ENCODE measurements at regions not wholly inside any gene's neighbourhood (a gene's known extent, or its start where the extent isn't known, plus 50 kb on each side); places are given as distances from the start of the nearest gene placed in this dataset.

- intact Hi-C loops (cut with micrococcal nuclease) = no loop called here
Measured at GRCh38 chr13:19324325-19324724, 142.7 kb upstream of the TUBA3C start.

More at GRCh38 chr13:19324325-19324724, 142.7 kb upstream of the TUBA3C start:
- Histone ChIP-seq H2BK15ac (ENCODE audit: low read depth, low read length) (no peak overlapping the region), H2AK5ac (ENCODE audit: low read depth, low read length) (no peak overlapping the region), H3K27ac (ENCODE audit: insufficient read depth, low read length) (no peak overlapping the region), H3K4ac (ENCODE audit: low read depth, low read length) (no peak overlapping the region), H3K36me3 (ENCODE audit: control insufficient read depth, insufficient read depth, low read length) (no peaks in the 10 kb centered on the region), H3K9ac (ENCODE audit: low read depth, low read length) (no peak overlapping the region), H4K5ac (ENCODE audit: low read depth, low read length) (no peak overlapping the region), H3K4me3 (ENCODE audit: insufficient read depth, low read depth, low read length) (no peak overlapping the region), H2BK120ac (ENCODE audit: low read depth, low read length) (no peak overlapping the region), H3K18ac (ENCODE audit: low read depth, low read length) (no peak overlapping the region), H3K56ac (ENCODE audit: extremely low read depth, insufficient read depth, low read length) (no peak overlapping the region), H3K27me3 (ENCODE audit: control insufficient read depth, insufficient read depth, low read length) (no peaks in the 10 kb centered on the region), H3K4me2 (ENCODE audit: low read depth, low read length) (no peak overlapping the region), H4K20me1 (ENCODE audit: insufficient read depth, low read length) (no peaks in the 10 kb centered on the region), H3K14ac (replicated peaks; ENCODE audit: low read depth, low read length) (no peak overlapping the region), H2AFZ (replicated peaks; ENCODE audit: low read length, poor library complexity) (no peak overlapping the region), H3K4me1 (ENCODE audit: control insufficient read depth, insufficient read depth, low read length) (no peaks in the 10 kb centered on the region), H2BK5ac (ENCODE audit: low read depth, low read length, poor library complexity, severe bottlenecking) (no peak overlapping the region), H4K91ac (ENCODE audit: insufficient read depth, low read depth, low read length) (no peak overlapping the region), H4K8ac (ENCODE audit: low read depth in 2 of 2, low read length in 2 of 2) (no peak overlapping the region), H2AK9ac (replicated peaks; ENCODE audit: low read depth, low read length, poor library complexity) (no peak overlapping the region), H3K9me3 (ENCODE audit: control insufficient read depth, insufficient read depth, low read length) (peaks cover 8% of the 10 kb centered on the region; the same call in 1 of the 2 replicates), H3K79me1 (ENCODE audit: low read depth in 1 of 2, low read length in 2 of 2) (no peaks in the 10 kb centered on the region), H2BK20ac (ENCODE audit: low read depth, low read length) (no peak overlapping the region), H3K9me1 (ENCODE audit: insufficient read depth, low read length) (no peaks in the 10 kb centered on the region), H3K23ac (ENCODE audit: low read depth, low read length) (no peak overlapping the region)
- DNase-seq = no peak
- TF ChIP-seq RCOR1 (IDR thresholded peaks at IDR 0.05; ENCODE audit: insufficient replicate concordance, low read length) (no peak), SMC3 (IDR thresholded peaks at IDR 0.05; ENCODE audit: low read depth, low read length) (no peak), NFE2L2 (IDR thresholded peaks at IDR 0.05; ENCODE audit: low read depth, low read length) (no peak), MAFK (IDR thresholded peaks at IDR 0.05; ENCODE audit: low read depth, low read length) (0 out of 2 replicates have a peak, but pooled peaks have one; percentile 15), RAD21 (IDR thresholded peaks at IDR 0.05; ENCODE audit: low read length) (no peak), CHD1 (IDR thresholded peaks at IDR 0.05; ENCODE audit: low read depth, low read length) (no peak)
- no TSS peak for BruUV-seq (replicated peaks)
- in situ Hi-C loops (cut with MboI; ENCODE audit: low sequenced_read_pairs) (no loop called here), dilution Hi-C loops (cut with HindIII; ENCODE audit: low sequenced_read_pairs, unreplicated experiment) (no loop called here)
- CTCF ChIA-PET = no interaction called here
- POLR2A ChIA-PET (ENCODE audit: unreplicated experiment) = no interaction called here
- ATAC-seq (ENCODE audit: low read depth) = no peak

Data from IMR-90 (cell line).